ENCODE measurements at regions not wholly inside any gene's neighbourhood (a gene's known extent, or its start where the extent isn't known, plus 50 kb on each side); places are given as distances from the start of the nearest gene placed in this dataset.

- no peak for TF ChIP-seq CTCF (IDR thresholded peaks at IDR 0.05)
- no peak for TF ChIP-seq POLR2A (IDR thresholded peaks at IDR 0.05)
These were observed 1079.9 kb upstream of the PIK3C3 start for GRCh38 chr18:40875101-40875615.
